OCI-LY7 (cell line): ENCODE measurements at regions not wholly inside any gene's neighbourhood (a gene's known extent, or its start where the extent isn't known, plus 50 kb on each side); places are given as distances from the start of the nearest gene placed in this dataset.

Source experiments
- CTCF ChIP-seq: fragments of 200-600 bp; sonication (generic); conservative IDR thresholded peaks from 2 replicates; pipeline ENCODE4 v1.5.1; 2014; ENCODE audit warnings: mild to moderate bottlenecking, antibody characterized with exemption, low read length, moderate library complexity, mixed read lengths
- EZH2phosphoT487 ChIP-seq: fragments of 200-600 bp; sonication (generic); IDR thresholded peaks from 2 replicates; pipeline ENCODE4 v1.6.1; 2018; ENCODE audit warnings: low read depth, borderline replicate concordance, mild to moderate bottlenecking, mixed run types, antibody characterized with exemption, low read length, moderate library complexity, mixed read lengths

DNA sequence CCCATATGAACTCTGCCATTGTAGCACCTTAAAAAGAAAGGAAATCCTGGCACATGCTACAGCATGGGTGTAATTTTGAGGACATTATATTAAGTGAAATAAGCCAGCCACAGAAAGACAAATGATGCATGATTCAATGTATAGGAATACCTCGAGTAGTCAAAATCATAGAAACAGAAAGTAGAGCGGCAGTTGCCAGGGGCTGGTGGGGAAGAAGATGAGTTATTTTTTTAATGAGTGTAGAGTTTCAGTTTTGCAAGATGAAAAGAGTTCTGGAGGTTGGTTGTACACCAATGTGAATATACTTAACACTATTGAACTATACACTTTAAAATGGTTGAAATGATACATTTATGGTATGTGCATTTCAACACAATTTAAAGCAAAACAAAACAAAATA, 133.0 kb downstream of the ZDHHC21 start:
- TF ChIP-seq CTCF (no peak), EZH2phosphoT487 (no peak)
